AG20443 (cell line): ENCODE measurements at regions not wholly inside any gene's neighbourhood (a gene's known extent, or its start where the extent isn't known, plus 50 kb on each side); places are given as distances from the start of the nearest gene placed in this dataset.

ENCODE experiments used
- DNase-seq: peaks from one replicate; pipeline ENCODE4 v3.0.0; 2012; ENCODE audit warnings: low spot score, mixed read lengths

GRCh38 chr2:16171425-16171920, 231.1 kb downstream of the MYCN start:
- DNase-seq, result no peak

GRCh38 chr2:16170675-16171424, 230.5 kb downstream of the MYCN start:
- no peak for DNase-seq

GRCh38 chr2:16169381-16169960, 229.1 kb downstream of the MYCN start:
- DNase-seq, result no peak

- no peak for DNase-seq
Observed at GRCh38 chr2:16168506-16169264, 228.3 kb downstream of the MYCN start.

- DNase-seq, result no peak
Observed at GRCh38 chr2:16167870-16168426, 227.6 kb downstream of the MYCN start.

GRCh38 chr2:16167451-16167861, 227.1 kb downstream of the MYCN start:
- no peak for DNase-seq

- no peak for DNase-seq
Observed at GRCh38 chr2:16166327-16166981, 226.1 kb downstream of the MYCN start.

- DNase-seq, result no peak
Observed at GRCh38 chr2:16165518-16166326, 225.4 kb downstream of the MYCN start.

GRCh38 chr2:16162491-16163040, 222.2 kb downstream of the MYCN start:
- DNase-seq, result no peak

- no peak for DNase-seq
Observed at GRCh38 chr2:16161768-16162490, 221.6 kb downstream of the MYCN start.

GRCh38 chr2:16161085-16161565, 220.8 kb downstream of the MYCN start:
- no peak for DNase-seq

GRCh38 chr2:16160281-16161084, 220.1 kb downstream of the MYCN start:
- DNase-seq, result no peak

- DNase-seq, result no peak
Observed at GRCh38 chr2:16156411-16156810, 216.1 kb downstream of the MYCN start.

GRCh38 chr2:16155766-16156165, 215.4 kb downstream of the MYCN start:
- no peak for DNase-seq

GRCh38 chr2:16155366-16155765, 215.0 kb downstream of the MYCN start:
- DNase-seq, result no peak

GRCh38 chr2:16154501-16155280, 214.3 kb downstream of the MYCN start:
- DNase-seq, result no peak

GRCh38 chr2:16154061-16154460, 213.7 kb downstream of the MYCN start:
- no peak for DNase-seq

GRCh38 chr2:16153754-16154035, 213.3 kb downstream of the MYCN start:
- DNase-seq, result no peak
